ENCODE measurements at regions not wholly inside any gene's neighbourhood (a gene's known extent, or its start where the extent isn't known, plus 50 kb on each side); places are given as distances from the start of the nearest gene placed in this dataset.

DNA sequence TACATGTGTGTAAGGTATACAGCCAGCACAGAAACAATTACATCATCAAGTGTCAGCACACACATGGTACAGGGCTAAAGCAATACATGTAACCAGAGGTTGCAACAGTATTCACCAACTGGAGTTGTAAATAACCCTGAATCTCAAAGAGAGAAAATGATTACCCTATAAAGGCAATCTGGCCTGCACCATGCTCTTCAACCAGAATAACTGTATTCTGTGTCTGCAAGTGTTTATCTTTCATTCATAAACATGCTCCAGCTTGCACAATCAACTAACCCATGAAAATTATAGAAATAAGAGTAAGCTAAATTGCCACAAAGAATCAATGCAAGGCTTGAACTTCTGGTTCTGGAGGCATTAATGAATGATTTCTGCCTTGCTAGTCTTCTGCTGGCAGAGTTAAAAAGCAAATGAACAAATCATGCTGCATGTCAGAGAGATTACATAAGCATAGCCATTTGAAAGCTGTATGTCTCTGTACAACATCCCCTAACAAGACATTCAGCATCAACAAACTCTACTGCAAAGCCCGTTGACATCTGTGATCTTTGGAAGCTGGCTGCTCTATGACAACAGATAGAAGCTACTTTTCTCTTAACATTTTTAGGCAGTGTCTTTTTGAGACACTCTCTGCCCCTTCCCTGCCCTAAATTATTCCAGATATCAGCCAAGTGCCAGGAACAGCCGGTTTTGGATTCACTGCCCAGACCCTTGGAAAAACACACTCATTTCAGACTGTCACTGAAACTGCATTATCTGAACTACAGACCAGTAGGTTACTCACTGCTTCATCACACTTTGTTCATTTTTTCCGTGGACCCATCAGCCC is 871.0 kb downstream of the OTOL1 start:
- DNase-seq (ENCODE audit: low read depth) = no peak
- no peak for TF ChIP-seq CTCF (IDR thresholded peaks at IDR 0.05; ENCODE audit: insufficient read depth, low read depth, low read length, missing control alignments)
- H3K4me3 ChIP-seq (ENCODE audit: low read depth, low read length) = no peak overlapping the region

- H3K4me3 ChIP-seq (ENCODE audit: low read depth, low read length) = no peak overlapping the region
- DNase-seq (ENCODE audit: low read depth) = no peak
- no peak for TF ChIP-seq CTCF (IDR thresholded peaks at IDR 0.05; ENCODE audit: insufficient read depth, low read depth, low read length, missing control alignments)
Observed at GRCh38 chr3:162368417-162368816, 871.8 kb downstream of the OTOL1 start.

GRCh38 chr3:162369306-162369705 is 872.7 kb downstream of the OTOL1 start:
- DNase-seq (ENCODE audit: low read depth) = no peak
- TF ChIP-seq CTCF (IDR thresholded peaks at IDR 0.05; ENCODE audit: insufficient read depth, low read depth, low read length, missing control alignments) = no peak

DNA sequence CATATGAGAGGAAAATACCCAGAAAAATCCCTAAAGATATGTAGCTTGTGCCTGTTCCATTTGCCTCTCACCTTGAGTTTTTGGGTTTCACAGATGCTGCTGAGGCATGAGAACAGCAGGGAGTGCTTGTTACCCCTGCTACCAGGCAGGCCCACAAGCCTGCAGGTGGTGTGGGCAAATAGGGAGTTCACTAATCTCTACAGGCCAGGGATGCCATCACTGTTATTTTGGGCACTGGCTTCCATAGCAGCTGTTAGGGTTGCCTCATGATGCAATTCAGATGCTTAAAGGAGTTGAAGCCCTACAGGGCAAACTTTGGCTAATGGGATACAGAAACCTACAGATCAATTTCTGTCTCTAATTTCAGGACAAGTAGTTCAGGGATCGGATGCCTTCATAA is 873.5 kb downstream of the OTOL1 start:
- H3K4me3 ChIP-seq (ENCODE audit: low read depth, low read length) = no peak overlapping the region
- no peak for TF ChIP-seq CTCF (IDR thresholded peaks at IDR 0.05; ENCODE audit: insufficient read depth, low read depth, low read length, missing control alignments)
- no peak for DNase-seq (ENCODE audit: low read depth)

More at GRCh38 chr3:162369306-162369705, 872.7 kb downstream of the OTOL1 start:
- H3K4me3 ChIP-seq (ENCODE audit: low read depth, low read length) = no peak overlapping the region

GRCh38 chr3:162376761-162377160 is 880.2 kb downstream of the OTOL1 start:
- no peak for DNase-seq (ENCODE audit: low read depth)
- no peak overlapping the region for H3K4me3 ChIP-seq (ENCODE audit: low read depth, low read length)
- no peak for TF ChIP-seq CTCF (IDR thresholded peaks at IDR 0.05; ENCODE audit: insufficient read depth, low read depth, low read length, missing control alignments)

- no peak for TF ChIP-seq CTCF (IDR thresholded peaks at IDR 0.05; ENCODE audit: insufficient read depth, low read depth, low read length, missing control alignments)
- DNase-seq (ENCODE audit: low read depth) = no peak
- H3K4me3 ChIP-seq (ENCODE audit: low read depth, low read length) = no peak overlapping the region
Observed at GRCh38 chr3:162377608-162378007, 881.0 kb downstream of the OTOL1 start.

DNA sequence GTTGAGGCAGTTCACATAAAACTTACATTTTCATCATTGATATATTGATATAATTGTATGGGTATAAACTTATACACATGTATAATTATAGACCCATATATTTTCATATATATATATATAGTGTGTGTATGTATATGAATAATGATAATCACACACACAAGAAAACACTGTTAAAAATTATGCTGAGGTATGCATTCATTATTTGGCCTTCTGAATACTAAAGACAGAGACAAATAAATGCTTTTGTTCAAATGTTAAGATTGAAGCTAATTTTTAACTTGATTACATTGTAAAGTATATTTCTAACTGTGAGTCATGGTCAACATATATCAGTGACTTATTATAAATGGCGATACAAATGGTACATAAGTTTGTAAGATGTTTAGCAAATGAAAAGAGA is 888.8 kb downstream of the OTOL1 start:
- no peak for DNase-seq (ENCODE audit: low read depth)
- H3K4me3 ChIP-seq (ENCODE audit: low read depth, low read length) = no peak overlapping the region
- TF ChIP-seq CTCF (IDR thresholded peaks at IDR 0.05; ENCODE audit: insufficient read depth, low read depth, low read length, missing control alignments) = no peak

Measured in GM12865 (cell line).